Muscle layer of colon (tissue), 2 donors: ENCODE measurements at regions not wholly inside any gene's neighbourhood (a gene's known extent, or its start where the extent isn't known, plus 50 kb on each side); places are given as distances from the start of the nearest gene placed in this dataset.
"Not testable (repeated sequence)": the region's sequence is repeated elsewhere in the genome, so short reads cannot be mapped to it uniquely, and the experiment has no call there.

Experiments used
- H3K27ac ChIP-seq: one replicate; pipeline ENCODE4 v1.7.0; 2013; ENCODE audit warnings: low read depth, mild to moderate bottlenecking, low read length, moderate library complexity
- H3K27me3 ChIP-seq, 2 donors: one replicate each; pipeline ENCODE4 v1.7.0; 2013; ENCODE audit warnings: low read length in 2 of 2, mild to moderate bottlenecking in 2 of 2; ENCODE audit not compliant: insufficient read depth in 2 of 2, control insufficient read depth in 1 of 2
- H3K36me3 ChIP-seq: one replicate; pipeline ENCODE4 v1.7.0; 2013; ENCODE audit warnings: mild to moderate bottlenecking, low read length; ENCODE audit not compliant: insufficient read depth
- H3K4me1 ChIP-seq: one replicate; pipeline ENCODE4 v1.7.0; 2013; ENCODE audit warnings: mild to moderate bottlenecking, low read length; ENCODE audit not compliant: insufficient read depth
- H3K4me3 ChIP-seq, 2 donors: one replicate each; pipeline ENCODE4 v1.7.0; 2013; ENCODE audit warnings: low read length in 2 of 2, low read depth in 1 of 2, mild to moderate bottlenecking in 1 of 2, moderate library complexity in 1 of 2
- H3K9ac ChIP-seq: one replicate; pipeline ENCODE4 v1.7.0; 2013; ENCODE audit warnings: low read length
- H3K9me3 ChIP-seq: one replicate; pipeline ENCODE4 v1.7.0; 2013; ENCODE audit warnings: mild to moderate bottlenecking, low read length
- donor health status: abdominal sarcoma.
- donor health status: Adenocarcinoma of cecum.

- no peak overlapping the region for H3K27ac ChIP-seq
- H3K27me3 ChIP-seq = no peaks in the 10 kb centered on the region
- no peak overlapping the region for H3K4me3 ChIP-seq
- no peaks in the 10 kb centered on the region for H3K36me3 ChIP-seq
- no peaks in the 10 kb centered on the region for H3K9me3 ChIP-seq
- H3K9ac ChIP-seq = no peak overlapping the region
- H3K4me1 ChIP-seq = no peaks in the 10 kb centered on the region
These were observed 275.3 kb upstream of the REG3G start for GRCh38 chr2:78750219-78750618.

DNA sequence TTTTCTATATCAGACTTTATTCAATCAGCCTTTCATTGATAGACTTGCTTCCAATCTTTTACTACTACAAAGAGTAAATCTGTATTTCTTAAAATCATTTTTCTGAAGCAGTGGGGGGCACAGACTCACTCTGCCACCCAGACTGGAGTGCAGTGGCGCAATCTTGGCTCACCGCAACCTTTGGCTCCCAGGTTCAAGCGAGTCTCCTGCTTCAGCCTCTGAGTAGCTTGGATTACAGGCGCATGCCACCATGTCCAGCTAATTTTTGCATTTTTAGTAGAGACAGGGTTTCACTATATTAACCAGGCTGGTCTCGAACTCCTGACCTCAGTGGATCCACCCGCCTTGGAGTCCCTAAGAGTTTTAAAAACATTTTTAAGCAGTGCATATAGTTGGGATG, 270.6 kb upstream of the REG3G start:
- no peak overlapping the region for H3K4me3 ChIP-seq

DNA sequence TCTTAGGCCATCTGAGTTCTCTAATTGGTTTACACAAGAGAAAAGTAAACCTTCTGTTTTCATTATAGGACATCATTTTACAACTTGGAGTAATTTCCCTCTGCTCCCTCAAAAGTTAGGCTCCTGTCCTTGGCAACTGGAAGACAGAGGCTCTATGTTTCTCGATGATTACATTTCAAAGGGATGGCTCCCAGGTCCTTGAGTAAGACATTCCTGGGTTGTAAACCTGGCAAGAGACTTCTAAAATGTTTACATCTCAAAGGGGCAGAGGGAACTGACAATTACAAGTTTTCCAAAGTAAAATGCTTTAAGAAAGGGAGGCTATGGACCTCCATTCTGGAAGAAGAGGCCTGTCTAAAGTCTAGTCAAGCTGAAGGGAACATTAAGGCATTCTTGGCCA, 268.3 kb upstream of the REG3G start:
- Histone ChIP-seq H3K27ac (no peak overlapping the region), H3K4me1 (peaks cover 10% of the 10 kb centered on the region), H3K36me3 (no peaks in the 10 kb centered on the region), H3K9me3 (no peaks in the 10 kb centered on the region), H3K4me3 (peak overlapping the region in 1 of 2 donors; percentile 18), H3K27me3 (no peaks in the 10 kb centered on the region), H3K9ac (no peak overlapping the region)

More for the DNA sequence above, 270.6 kb upstream of the REG3G start:
- H3K36me3 ChIP-seq = no peaks in the 10 kb centered on the region
- H3K9ac ChIP-seq = no peak overlapping the region
- H3K27ac ChIP-seq = no peak overlapping the region
- peaks cover 10% of the 10 kb centered on the region for H3K4me1 ChIP-seq
- H3K27me3 ChIP-seq = no peaks in the 10 kb centered on the region
- no peaks in the 10 kb centered on the region for H3K9me3 ChIP-seq

DNA sequence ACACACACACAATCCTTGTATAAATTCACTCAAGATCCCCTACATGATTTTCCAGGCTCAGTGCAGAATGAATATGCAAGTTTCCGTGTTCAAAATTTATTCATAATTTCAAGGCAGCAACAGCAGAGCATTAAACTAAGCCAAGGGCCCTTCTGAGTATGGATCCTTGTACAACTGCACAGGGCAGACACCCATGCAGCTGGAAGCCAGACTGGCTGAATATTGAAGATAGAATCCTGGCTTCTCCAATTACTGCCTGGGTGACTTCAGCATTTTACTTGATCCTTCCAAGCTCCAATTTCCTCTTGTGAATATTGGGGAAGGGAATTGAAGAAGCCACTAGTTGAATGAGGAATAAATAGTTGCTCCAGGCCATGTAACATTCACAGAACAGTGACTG, 267.9 kb upstream of the REG3G start:
- Histone ChIP-seq H3K27me3 (no peaks in the 10 kb centered on the region), H3K27ac (no peak overlapping the region), H3K4me1 (peaks cover 10% of the 10 kb centered on the region), H3K9me3 (no peaks in the 10 kb centered on the region), H3K4me3 (peak overlapping the region in 1 of 2 donors; percentile 18), H3K9ac (no peak overlapping the region), H3K36me3 (no peaks in the 10 kb centered on the region)

- H3K9me3 ChIP-seq, H3K4me3 ChIP-seq, H3K9ac ChIP-seq, H3K27me3 ChIP-seq, H3K36me3 ChIP-seq, H3K27ac ChIP-seq: not testable (repeated sequence)
- H3K4me1 ChIP-seq = peaks cover 10% of the 10 kb centered on the region
These were observed 266.7 kb upstream of the REG3G start for GRCh38 chr2:78758765-78759164.

GRCh38 chr2:78766459-78766858, 259.0 kb upstream of the REG3G start:
- Histone ChIP-seq H3K27ac (no peak overlapping the region), H3K36me3 (no peaks in the 10 kb centered on the region), H3K4me1 (peaks cover 31% of the 10 kb centered on the region)

DNA sequence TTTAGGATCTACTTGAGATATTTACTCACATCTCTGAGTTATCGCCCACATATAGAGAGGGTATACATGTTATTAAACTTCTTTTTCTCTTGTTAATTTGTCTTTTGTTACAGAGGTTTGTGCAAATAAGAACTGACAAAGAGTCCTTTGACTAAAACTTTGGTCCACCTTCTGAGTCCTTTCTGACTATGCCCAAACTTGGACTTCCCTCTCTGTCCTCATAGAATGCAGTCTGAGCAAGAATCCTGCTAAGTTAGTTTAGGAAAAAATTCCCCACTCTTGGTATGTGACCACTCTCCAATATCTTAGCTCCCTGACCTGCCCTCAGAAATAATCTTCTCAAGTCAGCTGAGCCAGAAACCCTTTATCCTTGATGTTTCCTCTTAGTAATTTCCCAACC, 257.5 kb upstream of the REG3G start:
- Histone ChIP-seq H3K9me3 (no peaks in the 10 kb centered on the region), H3K27ac (no peak overlapping the region), H3K36me3 (no peaks in the 10 kb centered on the region), H3K4me1 (peaks cover 33% of the 10 kb centered on the region), H3K27me3 (no peaks in the 10 kb centered on the region), H3K4me3 (no peak overlapping the region), H3K9ac (no peak overlapping the region)

More at GRCh38 chr2:78766459-78766858, 259.0 kb upstream of the REG3G start:
- no peaks in the 10 kb centered on the region for H3K27me3 ChIP-seq
- H3K4me3 ChIP-seq = no peak overlapping the region
- no peaks in the 10 kb centered on the region for H3K9me3 ChIP-seq
- H3K9ac ChIP-seq = no peak overlapping the region

DNA sequence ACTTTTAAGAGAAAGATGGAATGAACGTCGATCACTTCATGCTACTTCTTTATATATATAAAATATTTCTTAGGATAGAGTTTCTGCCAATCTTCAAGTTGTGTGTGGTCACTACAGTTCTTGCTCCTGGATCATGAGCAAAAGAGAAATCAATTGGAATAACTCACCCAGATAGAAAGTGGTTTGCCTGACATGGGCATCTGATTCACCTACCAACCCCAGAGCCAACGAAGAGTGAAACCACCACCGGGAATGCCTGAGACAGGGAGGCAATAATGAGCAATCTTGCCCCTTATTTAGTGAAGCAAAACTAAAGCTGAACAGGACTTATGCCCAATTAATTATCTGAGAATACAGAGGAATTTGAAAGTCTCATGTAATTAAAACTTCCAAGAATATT, 250.2 kb upstream of the REG3G start:
- no peaks in the 10 kb centered on the region for H3K36me3 ChIP-seq
- peaks cover 22% of the 10 kb centered on the region for H3K4me1 ChIP-seq
- H3K9me3 ChIP-seq = no peaks in the 10 kb centered on the region
- no peak overlapping the region for H3K9ac ChIP-seq
- H3K4me3 ChIP-seq = no peak overlapping the region
- no peak overlapping the region for H3K27ac ChIP-seq
- H3K27me3 ChIP-seq = no peaks in the 10 kb centered on the region

- Histone ChIP-seq H3K9ac (no peak overlapping the region), H3K27me3 (no peaks in the 10 kb centered on the region), H3K27ac (peak overlapping the region; percentile 86), H3K9me3 (no peaks in the 10 kb centered on the region), H3K36me3 (no peaks in the 10 kb centered on the region), H3K4me1 (peaks cover 15% of the 10 kb centered on the region), H3K4me3 (no peak overlapping the region)
These were observed 246.6 kb upstream of the REG3G start for GRCh38 chr2:78778756-78779510.

GRCh38 chr2:78779761-78780160, 245.7 kb upstream of the REG3G start:
- Histone ChIP-seq H3K27me3 (no peaks in the 10 kb centered on the region), H3K9me3 (no peaks in the 10 kb centered on the region), H3K27ac (peak overlapping the region; percentile 86), H3K4me1 (peaks cover 15% of the 10 kb centered on the region), H3K36me3 (no peaks in the 10 kb centered on the region), H3K9ac (peak overlapping the region; percentile 29), H3K4me3 (peak overlapping the region; percentile 1 to 56)

- peak overlapping the region; percentile 1 to 56 for H3K4me3 ChIP-seq
- peak overlapping the region; percentile 29 for H3K9ac ChIP-seq
- peak overlapping the region; percentile 86 for H3K27ac ChIP-seq
These were observed 245.2 kb upstream of the REG3G start for GRCh38 chr2:78780256-78780655.

More at GRCh38 chr2:78780256-78780655, 245.2 kb upstream of the REG3G start:
- H3K36me3 ChIP-seq = no peaks in the 10 kb centered on the region
- H3K27me3 ChIP-seq = no peaks in the 10 kb centered on the region
- H3K4me1 ChIP-seq = peaks cover 15% of the 10 kb centered on the region
- H3K9me3 ChIP-seq = no peaks in the 10 kb centered on the region
